UCSD-AML1 (cell line): ENCODE measurements at regions not wholly inside any gene's neighbourhood (a gene's known extent, or its start where the extent isn't known, plus 50 kb on each side); places are given as distances from the start of the nearest gene placed in this dataset.
A peak's percentile ranks its signal among the peaks of the same experiment; 100 is the strongest.

Experiments used
- DNase-seq: peaks from one replicate; lab custom pipeline; 2025; ENCODE audit not compliant: unreplicated experiment; lab: John Stamatoyannopoulos, UW

DNA sequence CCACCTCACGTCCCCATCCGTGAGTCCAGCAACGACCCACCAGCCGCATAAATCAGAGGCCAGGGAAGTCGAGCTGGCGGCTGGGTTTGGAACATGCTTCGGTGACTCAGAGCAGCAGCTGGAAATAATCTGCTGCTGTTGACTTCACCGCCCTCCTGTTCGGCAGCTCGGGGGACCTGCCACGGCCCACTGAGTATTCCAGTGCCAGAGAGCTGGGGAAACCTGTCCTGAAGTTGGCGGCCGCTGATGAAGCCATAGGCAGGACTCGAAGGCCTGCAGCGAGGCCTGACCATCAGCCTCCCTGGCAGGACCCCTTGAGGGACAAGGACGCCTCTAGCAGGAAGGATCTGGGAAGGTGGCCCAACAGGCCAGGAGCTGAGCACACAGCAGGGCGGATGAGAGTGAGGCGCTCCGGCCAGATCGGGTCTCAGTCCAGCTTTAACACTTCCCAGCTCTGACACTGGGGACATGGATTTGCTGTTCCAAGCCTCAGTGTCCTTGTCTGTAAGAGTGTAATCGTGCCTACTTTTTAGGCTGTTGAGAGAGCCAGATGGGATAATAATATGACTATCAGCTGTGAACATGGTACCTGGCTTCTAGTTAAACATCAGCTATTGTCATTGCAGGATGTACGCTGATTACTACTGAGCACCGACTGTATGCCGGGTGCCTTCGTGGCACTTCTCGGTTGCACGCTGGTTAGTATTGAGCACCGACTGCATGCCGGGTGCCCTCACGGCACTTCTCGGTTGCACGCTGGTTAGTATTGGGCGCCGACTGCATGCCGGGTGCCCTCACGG, 50.4 kb upstream of the CIBAR2 start:
- DNase-seq: no peak

DNA sequence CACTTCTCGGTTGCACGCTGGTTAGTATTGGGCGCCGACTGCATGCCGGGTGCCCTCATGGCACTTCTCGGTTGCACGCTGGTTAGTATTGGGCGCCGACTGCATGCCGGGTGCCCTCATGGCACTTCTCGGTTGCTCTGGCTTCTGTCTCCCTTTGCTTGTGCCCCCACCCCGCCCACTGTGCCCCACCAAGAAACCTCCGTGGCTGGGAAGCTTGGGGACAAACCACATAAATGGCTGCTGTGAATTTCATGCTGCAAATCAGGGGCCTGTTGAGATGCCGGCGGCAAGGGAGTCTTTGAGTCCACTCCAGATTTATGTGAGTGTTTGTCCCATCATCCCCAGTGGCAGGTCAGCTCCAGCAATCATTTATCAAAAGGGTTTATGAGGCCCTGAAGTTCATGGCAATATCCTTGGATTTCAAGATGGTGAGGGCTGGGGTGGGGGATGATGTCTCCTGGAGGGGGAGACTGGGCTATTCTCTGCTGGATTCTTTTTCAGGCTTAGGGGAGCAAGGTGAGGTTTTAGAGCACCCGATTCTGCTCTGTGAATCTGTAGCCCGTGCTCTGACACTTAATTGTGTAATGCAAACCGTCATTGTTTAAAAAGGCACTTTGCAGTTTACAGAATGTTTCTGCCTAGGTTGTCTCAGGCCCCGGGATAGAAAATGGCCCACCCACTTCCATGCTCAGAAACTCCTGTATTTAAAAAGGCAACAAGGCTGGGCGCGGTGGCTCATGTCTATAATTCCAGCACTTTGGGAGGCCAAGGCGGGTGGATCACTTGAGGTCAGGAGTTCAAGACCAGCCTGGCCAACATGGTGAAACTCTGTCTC, 51.2 kb upstream of the CIBAR2 start:
- DNase-seq: no peak

DNA sequence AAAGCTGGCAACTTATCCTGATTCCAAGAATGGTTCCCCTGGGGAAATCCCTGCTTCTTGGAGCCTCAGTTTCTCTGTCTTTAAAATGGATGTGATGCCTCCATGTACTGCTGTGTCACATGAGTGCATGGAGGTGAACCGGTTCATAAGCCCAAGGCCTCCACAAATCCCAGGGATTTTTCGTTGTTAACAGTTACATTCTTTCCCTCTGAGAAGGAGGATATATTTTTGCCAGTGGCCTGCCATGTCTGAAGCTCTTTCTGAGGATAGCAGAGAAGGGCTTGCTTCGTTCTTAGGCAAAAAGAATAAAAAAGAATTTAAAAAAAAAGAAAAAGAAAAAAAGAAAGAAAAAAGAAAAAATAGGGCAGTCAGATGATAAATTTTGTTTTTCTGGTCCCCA, 52.2 kb upstream of the CIBAR2 start:
- no peak for DNase-seq

DNA sequence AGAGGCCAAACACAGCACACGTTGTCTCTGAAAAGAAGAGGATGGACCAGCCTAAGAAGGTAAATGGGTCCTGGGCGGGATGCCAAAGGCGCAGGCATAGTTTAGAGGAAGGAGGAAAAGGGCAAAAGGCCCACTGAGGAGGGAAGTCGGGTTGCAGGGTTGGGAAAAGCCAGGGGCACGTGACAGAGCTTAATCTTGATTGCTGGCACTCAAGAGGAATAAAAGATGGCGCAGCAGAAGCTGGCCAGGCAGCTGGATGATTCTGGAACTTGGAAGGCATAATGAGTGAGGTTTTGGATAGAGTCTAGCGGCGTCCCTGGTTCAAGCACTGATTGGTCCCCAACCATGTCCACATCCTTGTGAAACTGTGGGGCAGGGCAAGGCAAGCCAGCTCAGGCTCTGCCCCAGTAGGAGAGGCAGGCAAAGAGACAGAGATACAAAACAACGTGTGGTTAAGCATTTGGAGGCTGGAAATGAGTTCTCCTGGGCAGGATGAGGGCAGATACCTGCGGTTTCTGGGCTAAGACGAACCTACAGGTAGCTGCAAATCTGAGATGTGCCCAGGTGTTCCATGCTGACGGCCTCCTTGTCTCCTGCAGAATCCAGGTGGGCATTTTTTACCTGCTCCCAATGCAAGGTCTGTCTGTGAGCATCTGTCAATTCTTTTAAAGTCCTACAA, 52.7 kb upstream of the CIBAR2 start:
- DNase-seq: no peak

DNA sequence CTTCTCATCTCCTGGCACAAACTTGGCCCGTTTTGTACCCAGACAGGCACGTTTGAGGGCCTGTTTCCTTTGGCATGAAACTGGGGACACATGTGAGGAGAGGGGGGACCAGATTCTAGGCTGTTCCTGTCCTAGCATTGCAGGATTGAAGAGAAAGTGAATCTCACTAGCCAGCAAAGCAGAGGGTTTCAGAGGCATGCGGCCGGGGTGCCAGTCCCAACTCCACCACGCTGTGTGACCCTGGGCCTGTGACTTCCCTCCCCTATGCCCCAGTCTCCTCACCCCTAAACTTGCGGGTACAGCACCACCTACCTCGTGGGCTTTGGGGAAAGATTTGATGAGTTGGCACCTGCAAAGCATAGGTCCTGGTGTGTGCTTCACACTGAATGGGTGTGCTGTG, 53.5 kb upstream of the CIBAR2 start:
- no peak for DNase-seq

DNA sequence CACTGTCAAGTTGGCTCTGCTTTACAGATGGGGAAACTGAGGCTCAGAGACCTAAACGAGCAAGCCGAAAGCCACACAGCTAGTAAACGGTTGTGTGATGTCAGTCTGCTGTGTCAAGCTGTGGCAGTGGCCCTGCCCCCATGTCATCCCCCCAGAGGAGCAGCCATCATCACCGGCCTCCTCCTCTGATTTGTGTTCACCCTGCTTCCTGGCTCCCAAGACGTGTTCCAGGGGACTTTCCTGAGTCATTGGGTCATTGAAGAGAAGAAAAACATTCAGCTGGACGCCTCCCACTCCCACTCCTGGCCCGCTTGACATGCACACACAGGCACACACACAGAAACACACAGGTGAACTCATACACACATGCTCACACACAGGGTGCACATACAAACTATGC, 54.0 kb upstream of the CIBAR2 start:
- no peak for DNase-seq

DNA sequence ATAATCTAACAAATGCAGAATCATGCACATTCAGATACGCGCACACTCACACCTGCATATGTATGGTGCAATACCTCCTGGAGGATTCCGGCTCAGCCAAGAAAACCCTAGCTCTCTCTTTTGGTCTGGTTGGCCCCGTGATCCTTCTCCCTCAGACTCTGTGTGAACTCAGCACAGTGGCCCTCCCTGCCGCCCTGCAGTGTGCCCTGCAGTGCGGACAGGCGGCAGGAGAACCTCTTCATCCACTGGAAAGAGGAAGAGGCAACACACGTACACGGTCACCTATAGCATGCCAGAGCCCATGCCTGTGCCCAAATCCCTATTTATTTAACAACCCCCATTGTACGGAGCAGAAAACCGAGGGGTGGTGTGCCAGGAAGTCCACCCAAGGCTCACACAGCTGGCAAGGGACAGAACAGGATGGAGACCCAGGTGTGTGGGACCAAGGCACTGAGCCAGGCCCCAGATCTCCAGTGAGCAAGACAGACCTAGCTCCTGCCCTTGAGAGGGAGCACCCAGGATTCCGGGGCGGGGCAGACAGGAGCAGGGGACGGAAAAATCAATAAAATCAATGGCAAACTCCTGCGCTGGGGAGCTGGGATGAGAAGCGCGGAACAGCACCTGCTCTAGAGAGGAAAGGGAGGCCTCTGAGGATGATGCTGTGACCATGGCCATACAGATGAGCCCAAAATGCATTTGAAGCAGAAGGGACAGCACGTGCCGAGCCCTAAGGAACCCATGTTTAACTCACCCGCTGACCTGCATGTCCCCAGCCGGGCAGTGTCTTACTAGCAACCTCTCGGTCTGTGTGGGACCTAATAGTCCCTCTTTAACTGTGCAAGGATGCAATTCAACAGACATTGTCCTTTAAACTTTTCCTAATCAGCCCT, 54.7 kb upstream of the CIBAR2 start:
- DNase-seq: no peak

DNA sequence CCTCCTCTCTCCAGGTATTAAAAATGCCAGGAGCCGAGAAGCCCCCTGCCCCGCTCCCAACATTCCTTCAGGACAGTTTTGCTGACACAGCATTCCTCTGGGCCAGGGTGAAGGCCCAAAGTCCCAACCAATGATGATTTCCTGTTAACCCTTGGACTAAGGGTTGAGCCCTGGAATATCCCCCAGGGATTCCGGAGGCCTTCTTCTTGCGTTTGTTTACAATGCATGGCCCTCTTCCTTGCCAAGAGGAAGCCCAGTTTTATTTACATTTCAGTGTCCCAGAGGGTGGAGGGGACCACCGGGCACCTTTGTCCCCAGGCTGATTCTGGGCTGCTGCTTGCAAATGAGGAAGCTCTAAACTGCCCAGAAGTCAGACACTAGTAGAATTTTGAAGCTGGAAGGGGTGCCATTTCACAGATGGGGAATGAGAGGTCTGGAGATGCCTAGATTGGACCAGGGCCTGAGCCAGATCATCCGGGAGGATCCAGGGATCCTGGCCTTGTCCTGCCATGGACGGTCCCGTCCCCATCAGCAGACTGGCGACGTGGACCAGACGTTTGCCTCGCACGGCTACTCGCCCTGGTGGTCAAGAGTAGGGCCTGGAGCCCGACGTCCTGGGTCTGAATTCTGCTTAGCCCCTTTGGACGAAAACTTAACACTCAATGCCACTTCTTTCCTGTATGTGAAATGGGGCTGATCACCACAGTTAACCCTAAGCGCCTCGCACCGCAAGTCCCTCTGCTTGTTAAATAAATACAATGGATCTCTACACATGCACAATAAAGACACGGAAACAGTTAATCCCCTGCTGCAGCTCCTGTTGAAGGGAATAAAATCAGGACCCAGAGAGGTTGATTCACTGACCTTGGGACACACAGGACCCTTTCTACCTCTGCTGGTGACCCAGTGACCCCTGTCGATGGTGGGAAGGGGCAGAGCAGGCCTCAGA, 55.6 kb upstream of the CIBAR2 start:
- DNase-seq: no peak

DNA sequence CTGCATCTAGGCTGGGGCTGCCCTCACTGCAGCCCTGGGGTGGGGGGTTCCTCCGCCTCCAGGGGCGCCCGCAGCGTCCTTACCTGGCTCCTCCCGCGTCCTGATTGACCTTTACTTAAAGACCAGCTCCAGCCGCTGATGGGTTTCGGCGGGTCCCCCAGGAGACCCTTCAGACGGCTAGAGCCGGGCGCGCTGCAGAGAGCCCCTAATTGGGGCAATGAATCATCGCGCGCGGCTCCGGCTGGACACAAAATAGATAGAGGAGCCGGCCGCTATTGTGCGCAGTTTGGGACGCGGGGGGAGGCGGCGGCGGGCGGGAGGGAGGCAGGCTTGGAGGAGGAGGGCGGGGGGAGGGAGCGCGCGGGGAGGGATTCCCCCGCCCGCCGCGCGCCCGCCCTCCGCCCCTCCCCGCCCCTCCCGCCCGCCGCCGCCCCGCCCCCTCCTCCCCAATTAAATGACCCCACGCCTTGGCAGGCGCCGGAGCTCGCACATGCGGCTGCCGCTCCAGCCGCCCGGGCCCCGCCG, 56.5 kb upstream of the CIBAR2 start:
- no peak for DNase-seq

DNA sequence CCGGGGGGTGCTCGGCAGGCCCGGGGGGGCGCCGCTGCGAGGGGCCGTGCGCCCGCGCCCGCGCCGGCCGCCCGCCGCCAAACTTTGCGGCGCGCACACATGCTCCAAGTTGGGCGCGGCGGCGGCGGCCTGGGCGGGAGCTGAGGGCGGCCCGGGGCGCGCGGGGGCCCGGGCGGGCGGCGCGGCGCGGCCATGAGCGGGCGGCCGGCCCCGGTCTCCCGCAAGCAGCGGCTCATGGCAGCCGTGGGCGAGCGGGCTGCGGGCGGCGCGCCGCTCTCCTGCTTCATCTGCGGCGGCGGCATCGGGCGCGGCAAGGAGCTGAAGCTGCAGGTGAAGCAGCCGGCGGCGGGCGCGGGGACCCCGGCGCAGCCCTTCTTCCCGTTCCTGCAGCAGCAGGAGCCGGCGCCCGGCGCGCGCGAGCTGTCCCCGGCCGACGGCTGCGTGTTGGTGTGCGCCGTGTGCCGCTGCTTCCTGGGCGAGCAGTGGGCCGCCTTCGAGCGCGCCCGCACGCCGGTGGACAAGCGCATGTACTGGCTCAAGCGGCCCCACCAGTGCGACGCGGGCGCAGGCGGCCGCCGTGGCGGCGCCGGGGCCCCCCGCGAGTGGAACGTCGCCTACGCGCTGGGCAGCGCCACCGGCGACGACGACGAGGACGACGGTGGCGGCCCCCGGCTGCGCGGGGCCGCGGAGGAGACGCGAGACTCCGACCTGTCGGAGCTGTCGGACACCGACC, 57.2 kb upstream of the CIBAR2 start:
- DNase-seq: peak; percentile 27

DNA sequence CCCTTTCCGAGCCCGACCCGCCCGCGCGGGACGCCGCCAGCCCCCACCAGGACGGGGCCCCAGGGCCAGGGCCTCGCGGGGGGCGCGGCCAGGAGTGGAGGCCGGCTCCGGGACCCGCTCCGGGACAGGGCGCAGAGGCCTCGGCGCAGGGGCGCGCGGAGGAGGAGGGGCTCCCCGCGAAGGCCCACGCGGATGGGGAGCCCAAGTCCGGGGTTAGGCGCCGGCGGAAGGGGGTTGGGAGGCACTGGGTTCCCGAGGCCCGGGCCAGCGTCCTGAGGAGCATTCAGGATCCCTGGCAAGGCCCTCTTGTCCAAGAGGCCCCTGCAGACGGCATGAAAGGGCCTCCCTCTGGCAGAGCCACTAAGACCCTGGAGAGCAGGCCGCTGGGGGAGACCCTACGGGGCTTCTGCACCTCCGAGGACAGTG, 57.8 kb upstream of the CIBAR2 start:
- no peak for DNase-seq

DNA sequence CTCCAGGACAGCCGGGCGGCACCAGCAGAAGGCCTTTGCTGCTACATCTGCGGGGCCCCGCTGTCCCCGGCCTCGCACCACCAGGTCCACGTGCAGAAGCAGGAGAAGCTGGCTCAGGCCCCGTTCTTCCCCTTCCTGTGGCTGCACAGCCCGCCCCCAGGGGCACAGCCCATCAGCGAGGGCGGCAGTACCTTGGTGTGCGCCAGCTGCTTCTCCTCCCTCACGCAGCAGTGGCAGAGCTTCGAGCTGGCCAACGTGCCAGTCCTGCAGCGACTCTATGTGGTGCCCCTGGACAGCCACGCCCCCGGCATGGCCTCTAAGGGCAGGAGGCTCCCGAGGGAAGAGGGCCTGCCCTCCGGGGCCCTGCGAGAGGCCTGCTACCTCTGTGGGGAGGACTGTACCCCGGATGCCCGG, 58.3 kb upstream of the CIBAR2 start:
- DNase-seq: no peak

DNA sequence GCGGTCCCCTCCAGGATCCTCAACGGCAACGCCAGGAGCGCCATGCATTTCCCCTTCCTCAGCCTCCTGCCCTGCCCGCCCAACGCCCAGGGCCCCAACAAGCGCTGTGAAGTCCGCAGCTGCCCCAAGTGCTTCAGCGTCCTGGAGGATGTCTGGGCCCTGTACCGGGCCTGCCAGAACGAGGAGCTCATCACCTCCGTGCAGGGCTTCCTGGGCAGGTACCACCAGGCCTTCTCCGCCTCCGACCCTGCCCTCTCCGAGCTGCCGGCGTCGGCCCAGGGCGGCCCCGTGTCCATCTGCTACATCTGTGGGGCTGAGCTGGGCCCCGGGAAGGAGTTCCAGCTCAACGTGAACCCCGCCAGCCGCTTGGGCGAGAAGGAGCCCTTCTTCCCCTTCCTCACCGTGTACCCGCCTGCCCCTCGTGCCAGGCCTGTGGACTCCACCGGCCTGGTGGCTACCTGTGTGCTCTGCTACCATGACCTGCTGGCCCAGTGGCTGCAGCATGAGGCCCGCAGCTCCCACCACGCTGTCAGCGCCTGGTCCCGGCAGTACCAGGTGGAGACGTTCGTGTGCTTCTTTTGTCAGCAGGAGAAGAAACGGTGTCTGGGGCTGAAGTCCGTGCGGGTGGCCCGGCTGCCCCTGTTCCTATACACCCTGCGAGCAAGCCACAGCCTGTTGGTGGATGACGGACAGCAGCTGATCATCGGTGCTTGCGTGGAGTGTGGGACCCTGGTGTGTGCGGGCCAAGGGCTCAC, 58.9 kb upstream of the CIBAR2 start:
- DNase-seq: no peak

DNA sequence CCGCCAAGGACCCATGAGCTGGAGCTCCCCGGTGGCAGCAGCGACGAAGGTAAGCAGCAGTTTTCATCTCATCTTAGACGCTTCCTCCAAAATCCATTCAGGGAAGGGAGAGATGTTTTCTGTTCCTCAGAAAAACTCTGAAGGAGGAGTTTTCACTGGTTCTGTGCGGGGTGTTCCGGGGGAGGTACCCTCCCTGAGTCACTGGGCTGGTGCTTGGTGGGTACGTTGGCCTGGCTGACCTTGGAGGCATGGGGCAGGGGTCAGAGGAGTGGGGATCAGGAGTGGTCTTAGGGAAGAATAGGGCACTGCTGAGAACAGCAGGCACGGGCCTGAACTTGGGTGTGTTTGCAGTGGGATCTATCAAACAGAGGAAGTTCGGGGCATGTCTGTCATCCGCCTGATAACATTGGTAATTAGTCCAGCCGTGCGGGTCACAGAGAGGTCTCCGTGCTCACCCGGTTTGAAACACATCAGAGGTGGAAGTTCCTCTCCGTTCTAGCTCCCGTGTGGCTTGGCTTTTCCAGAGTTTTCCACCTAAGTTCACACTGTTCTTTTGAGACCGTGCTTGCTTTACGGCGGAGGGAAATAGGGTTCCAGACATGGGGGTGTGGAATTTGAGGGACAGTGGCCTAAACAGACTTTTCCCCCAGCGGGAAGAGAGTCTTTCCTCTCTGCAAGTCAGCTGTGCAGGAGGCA, 59.6 kb upstream of the CIBAR2 start:
- peak; percentile 66 for DNase-seq

DNA sequence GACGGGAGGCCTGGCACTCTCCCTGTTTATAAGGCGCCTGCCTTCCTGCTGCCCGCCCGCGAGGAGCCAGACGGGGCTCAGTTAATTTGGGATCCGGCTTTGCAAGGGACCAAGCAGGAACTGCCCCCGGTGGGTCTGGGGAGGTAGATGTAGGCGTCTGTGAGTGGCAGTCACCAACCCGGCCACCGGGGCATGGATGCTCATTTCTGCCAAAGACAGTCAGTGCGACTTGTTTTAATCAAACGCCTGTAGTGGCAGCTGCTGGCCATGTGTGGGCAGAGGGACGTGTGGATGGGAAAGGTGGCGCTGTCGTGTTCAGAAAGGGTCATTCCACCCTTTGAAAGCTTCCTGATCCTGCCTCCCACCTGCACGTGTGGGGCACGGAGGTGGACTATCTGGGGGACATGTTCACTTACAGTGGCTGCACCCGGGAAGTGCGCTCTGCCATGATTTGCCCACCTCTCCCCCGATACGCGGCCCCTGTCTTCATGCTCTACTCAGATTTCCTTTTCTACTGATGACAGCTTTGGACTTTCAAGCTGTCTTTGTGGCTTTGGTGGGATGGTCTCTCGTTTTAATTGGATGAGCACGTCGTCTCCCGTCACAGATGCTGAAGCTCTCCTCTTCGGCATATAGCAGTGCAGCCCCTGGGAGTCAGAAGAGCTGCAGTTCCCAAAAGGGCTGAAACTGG, 60.3 kb upstream of the CIBAR2 start:
- peak; percentile 66 for DNase-seq

DNA sequence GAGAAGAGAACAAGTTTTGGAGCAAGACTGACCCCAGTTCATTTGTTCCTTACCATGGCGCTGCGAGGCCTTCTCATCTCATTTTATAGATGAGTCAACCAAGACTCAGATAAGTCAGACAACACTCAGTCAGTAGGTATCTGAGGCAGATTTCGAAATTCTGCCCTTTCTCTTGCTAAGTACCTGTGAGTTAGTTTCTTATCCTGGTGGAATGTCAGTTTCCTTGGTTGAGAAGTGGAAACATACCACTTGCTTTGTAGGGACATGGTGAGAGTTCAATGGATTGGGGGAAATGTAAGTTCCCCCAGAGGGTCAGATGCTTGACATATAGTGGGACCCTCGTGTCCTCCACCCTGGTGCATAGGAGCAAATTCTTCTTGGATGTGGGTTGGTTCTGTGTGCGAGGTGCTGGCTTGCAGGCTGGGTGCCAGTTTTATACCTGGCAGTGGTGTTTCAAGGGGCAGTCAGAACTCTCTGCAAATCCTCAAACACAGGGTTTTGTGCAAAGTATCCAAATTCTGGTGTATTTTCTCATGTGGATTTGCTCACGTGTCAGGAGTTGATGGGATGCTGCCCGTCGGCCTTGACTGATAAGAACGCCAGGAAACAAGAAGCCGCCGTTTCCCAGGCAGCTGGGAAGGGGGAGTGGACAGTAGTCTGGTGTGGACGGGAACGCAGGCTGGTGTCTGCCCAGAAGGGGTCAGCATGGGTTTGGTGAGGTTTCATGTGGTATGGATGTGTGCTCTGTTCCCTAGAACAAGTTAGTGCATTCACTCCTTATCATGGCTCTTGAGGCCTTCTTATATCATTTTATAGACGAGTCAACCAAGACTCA, 61.1 kb upstream of the CIBAR2 start:
- DNase-seq: peak; percentile 49
